Esophagus muscularis mucosa (tissue), 4 donors: ENCODE measurements at regions not wholly inside any gene's neighbourhood (a gene's known extent, or its start where the extent isn't known, plus 50 kb on each side); places are given as distances from the start of the nearest gene placed in this dataset.

ENCODE experiments used
- DNase-seq: peaks from one replicate; pipeline ENCODE4 v3.0.0-alpha.2; 2017; ENCODE audit errors: extremely low spot score
- H3K27ac ChIP-seq, 4 donors: fragments of 200-600 bp; sonication (generic); replicated peaks in 1 of 4; 1 replicate in 3 of 4; 2 replicates in 1 of 4; pipeline ENCODE4 v1.5.1; 2016 to 2019; ENCODE audit warnings: mild to moderate bottlenecking in 1 of 4
- H3K27me3 ChIP-seq, 4 donors: fragments of 200-600 bp; sonication (generic); one replicate each; pipeline versions ENCODE4 v1.5.1 to v1.6.0; 2016 to 2019
- H3K36me3 ChIP-seq, 4 donors: fragments of 200-600 bp; sonication (generic); one replicate each; pipeline ENCODE4 v1.5.1; 2016 to 2019
- H3K4me1 ChIP-seq, 4 donors: fragments of 200-600 bp; sonication (generic); one replicate each; pipeline ENCODE4 v1.5.1; 2016 to 2019
- H3K4me3 ChIP-seq, 4 donors: fragments of 200-600 bp; sonication (generic); 1 replicate in 2 of 4; 2 replicates in 2 of 4; pipeline ENCODE4 v1.5.1; 2016 to 2019; ENCODE audit warnings: mild to moderate bottlenecking in 4 of 4, moderate library complexity in 1 of 4
- H3K9me3 ChIP-seq, 4 donors: fragments of 200-600 bp; sonication (generic); 1 replicate in 3 of 4; 2 replicates in 1 of 4; pipeline ENCODE4 v1.5.1; 2016 to 2019
- CTCF ChIP-seq, 3 experiments: fragments of 200-600 bp in 2 of 3; fragments of 450-650 bp in 1 of 3; sonication (generic) in 2 of 3; IDR thresholded peaks; one replicate each; pipeline ENCODE4 v1.5.1; 2017 to 2019; ENCODE audit warnings: antibody characterized with exemption in 3 of 3, mild to moderate bottlenecking in 2 of 3, moderate library complexity in 1 of 3
- EP300 ChIP-seq: sonication (generic); formaldehyde crosslinking; IDR thresholded peaks from one replicate; pipeline ENCODE4 v1.6.1; 2017; ENCODE audit warnings: antibody characterized with exemption
- POLR2A ChIP-seq: fragments of 450-650 bp; IDR thresholded peaks from one replicate; pipeline ENCODE4 v1.6.1; 2017; ENCODE audit warnings: antibody characterized with exemption, moderate library complexity, mild to moderate bottlenecking, low read depth
- POLR2AphosphoS5 ChIP-seq, 2 donors: sonication (generic); formaldehyde crosslinking; IDR thresholded peaks; one replicate each; pipeline ENCODE4 v1.6.1; 2017; ENCODE audit warnings: antibody characterized with exemption in 2 of 2
- WGBS: methylation state at CpG from one replicate; pipeline ENCODE4 v1.1.5; 2018; 5-methylcytosine and 5-hydroxymethylcytosine counted together
- intact Hi-C: fragments of 100-400 bp; cut with DNase I; formaldehyde crosslinking; loops from one replicate; pipeline ENCODE4 v1.15.1; 2023

DNA sequence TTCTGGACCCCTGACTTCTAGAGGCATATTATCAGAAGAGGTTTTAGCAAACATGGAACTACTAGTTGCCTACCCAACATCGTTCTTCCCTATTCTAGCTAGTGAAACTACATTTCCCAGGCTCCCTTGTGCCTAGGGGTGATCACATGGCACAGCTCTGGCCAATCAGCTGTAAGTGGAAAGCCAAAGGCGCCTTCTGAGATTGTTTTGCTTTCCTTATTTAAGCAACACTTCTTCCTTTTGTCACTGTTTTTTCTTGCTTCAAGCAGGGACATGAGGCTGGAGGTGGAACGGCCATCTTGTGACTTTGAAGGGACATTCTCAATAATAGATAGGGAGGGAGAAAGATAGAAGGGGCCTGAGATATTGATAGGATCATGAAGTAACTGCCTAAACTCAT, 136.7 kb downstream of the ZNF664 start:
- no peaks in the 10 kb centered on the region for H3K4me1 ChIP-seq
- H3K9me3 ChIP-seq, result no peaks in the 10 kb centered on the region
- DNase-seq, result no peak
- no peak for TF ChIP-seq POLR2A
- no peak for TF ChIP-seq CTCF (IDR thresholded peaks at IDR 0.05)
- no peak for TF ChIP-seq POLR2AphosphoS5 (IDR thresholded peaks at IDR 0.05)
- no peak for TF ChIP-seq EP300
- intact Hi-C loops, result no loop called here
- no peak overlapping the region for H3K27ac ChIP-seq
- H3K27me3 ChIP-seq, result no peaks in the 10 kb centered on the region
- WGBS, result 80% methylated on average over 3 of the region's 3 CpGs
- H3K36me3 ChIP-seq, result no peaks in the 10 kb centered on the region
- no peak overlapping the region for H3K4me3 ChIP-seq

DNA sequence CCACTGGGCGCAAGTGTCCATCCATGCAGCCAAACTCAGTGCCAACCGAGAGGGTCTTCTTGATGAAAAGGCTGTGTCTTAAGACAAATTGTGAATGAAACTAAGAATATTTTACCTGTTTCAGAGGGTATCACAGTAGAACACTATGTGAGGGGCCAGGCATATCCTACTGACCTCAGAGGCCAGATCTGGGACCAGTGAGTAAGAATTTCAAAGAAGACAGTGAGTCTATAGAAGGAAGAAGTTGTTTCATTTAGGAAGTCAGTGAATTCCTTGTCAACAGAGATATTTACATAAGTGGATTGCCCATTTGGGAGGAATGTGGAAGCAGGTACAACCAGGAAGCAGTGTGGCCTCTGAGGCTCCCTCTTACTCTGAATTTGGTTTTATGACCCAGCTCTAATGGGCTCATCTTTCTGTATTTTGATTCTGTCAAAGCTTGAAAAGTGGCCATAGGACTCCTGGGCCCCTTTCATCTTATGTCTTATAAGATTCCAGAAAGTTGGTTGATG, 137.4 kb downstream of the ZNF664 start:
- Histone ChIP-seq H3K4me1 (no peaks in the 10 kb centered on the region), H3K27me3 (no peaks in the 10 kb centered on the region), H3K36me3 (no peaks in the 10 kb centered on the region), H3K4me3 (no peak overlapping the region), H3K27ac (no peak overlapping the region), H3K9me3 (no peaks in the 10 kb centered on the region)
- intact Hi-C loops, result no loop called here
- WGBS, result 100% methylated on average over 2 of the region's 2 CpGs
- no peak for TF ChIP-seq POLR2A
- TF ChIP-seq POLR2AphosphoS5 (IDR thresholded peaks at IDR 0.05), result no peak
- no peak for TF ChIP-seq EP300
- no peak for TF ChIP-seq CTCF (IDR thresholded peaks at IDR 0.05)
- DNase-seq, result no peak

DNA sequence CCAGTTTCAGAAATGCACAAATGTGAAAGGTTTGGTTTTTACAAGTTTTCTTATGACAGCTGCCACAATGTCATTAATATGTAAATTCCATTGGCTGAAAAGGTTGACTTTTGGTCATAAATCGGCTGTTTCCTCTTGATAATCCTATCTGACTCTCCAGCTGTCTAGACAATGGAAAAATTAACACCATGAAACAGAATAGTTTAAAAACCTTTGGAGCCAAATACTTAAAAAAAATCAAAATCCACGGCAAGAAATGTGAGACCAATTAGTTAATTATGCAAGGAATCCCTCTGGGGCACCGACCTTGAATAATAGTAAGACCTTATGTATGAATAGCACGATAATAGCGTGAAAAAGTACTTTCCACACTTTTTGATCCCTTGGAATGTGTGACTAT, 138.0 kb downstream of the ZNF664 start:
- WGBS, result 83% methylated on average over 5 of the region's 5 CpGs
- DNase-seq, result no peak
- no peaks in the 10 kb centered on the region for H3K4me1 ChIP-seq

GRCh38 chr12:124114316-124114715, 141.3 kb downstream of the ZNF664 start:
- DNase-seq, result no peak
- intact Hi-C loops, result no loop called here
- H3K27ac ChIP-seq, result no peak overlapping the region
- TF ChIP-seq POLR2AphosphoS5 (IDR thresholded peaks at IDR 0.05), result no peak
- no peak overlapping the region for H3K4me3 ChIP-seq
- H3K36me3 ChIP-seq, result no peaks in the 10 kb centered on the region
- no peaks in the 10 kb centered on the region for H3K9me3 ChIP-seq
- no peaks in the 10 kb centered on the region for H3K27me3 ChIP-seq
- no peaks in the 10 kb centered on the region for H3K4me1 ChIP-seq
- WGBS, result 100% methylated on average over 2 of the region's 2 CpGs

More for the DNA sequence above, 138.0 kb downstream of the ZNF664 start:
- H3K27me3 ChIP-seq, result no peaks in the 10 kb centered on the region
- intact Hi-C loops, result no loop called here
- no peak overlapping the region for H3K27ac ChIP-seq
- H3K9me3 ChIP-seq, result no peaks in the 10 kb centered on the region
- no peaks in the 10 kb centered on the region for H3K36me3 ChIP-seq
- no peak overlapping the region for H3K4me3 ChIP-seq
- no peak for TF ChIP-seq EP300
- TF ChIP-seq POLR2AphosphoS5 (IDR thresholded peaks at IDR 0.05), result no peak
- no peak for TF ChIP-seq CTCF (IDR thresholded peaks at IDR 0.05)
- no peak for TF ChIP-seq POLR2A

GRCh38 chr12:124115496-124115895, 142.5 kb downstream of the ZNF664 start:
- Histone ChIP-seq H3K36me3 (no peaks in the 10 kb centered on the region), H3K9me3 (no peaks in the 10 kb centered on the region), H3K27me3 (no peaks in the 10 kb centered on the region), H3K4me3 (no peak overlapping the region), H3K27ac (no peak overlapping the region), H3K4me1 (no peaks in the 10 kb centered on the region)
- WGBS, result 90% methylated on average over 11 of the region's 11 CpGs
- TF ChIP-seq EP300 (no peak), POLR2A (no peak), CTCF (IDR thresholded peaks at IDR 0.05) (no peak), POLR2AphosphoS5 (IDR thresholded peaks at IDR 0.05) (no peak)
- intact Hi-C loops, result no loop called here
- DNase-seq, result no peak
